Left lung (tissue), 4 donors: ENCODE measurements at regions not wholly inside any gene's neighbourhood (a gene's known extent, or its start where the extent isn't known, plus 50 kb on each side); places are given as distances from the start of the nearest gene placed in this dataset.

Source experiments
- ATAC-seq: fragments of 200-7000 bp; cut with Tn5 transposase; one replicate; pipeline ENCODE4 v1.9.1; 2020; ENCODE audit warnings: moderate library complexity
- DNase-seq, 4 donors: peaks; one replicate each; pipeline ENCODE4 v3.0.0-alpha.2; 2013 to 2020
- H3K27ac ChIP-seq, 2 donors: fragments of 200-600 bp; sonication (generic) in 1 of 2; one replicate each; pipeline versions ENCODE4 v1.5.0 to v1.8.0; 2020 to 2021
- H3K27me3 ChIP-seq, 2 donors: fragments of 200-600 bp; sonication (generic) in 1 of 2; one replicate each; pipeline versions ENCODE4 v1.5.0 to v1.8.0; 2020 to 2021
- H3K36me3 ChIP-seq, 2 donors: fragments of 200-600 bp; sonication (generic) in 1 of 2; one replicate each; pipeline versions ENCODE4 v1.5.0 to v1.8.0; 2020 to 2021
- H3K4me1 ChIP-seq, 2 donors: fragments of 200-600 bp; one replicate each; pipeline ENCODE4 v1.8.0; 2021
- H3K4me3 ChIP-seq, 2 donors: fragments of 200-600 bp; sonication (generic) in 1 of 2; one replicate each; pipeline versions ENCODE4 v1.5.0 to v1.8.0; 2020 to 2021; ENCODE audit warnings: mild to moderate bottlenecking in 1 of 2
- H3K9me3 ChIP-seq, 2 donors: fragments of 200-600 bp; sonication (generic) in 1 of 2; one replicate each; pipeline versions ENCODE4 v1.5.0 to v1.8.0; 2020 to 2021
- CTCF ChIP-seq, 2 donors: fragments of 200-600 bp; sonication (generic) in 1 of 2; IDR thresholded peaks; one replicate each; pipeline versions ENCODE4 v1.5.0 to v1.8.0; 2021; ENCODE audit warnings: antibody characterized with exemption in 2 of 2
- intact Hi-C, 2 donors: fragments of 100-400 bp; cut with DNase I; formaldehyde crosslinking; loops; one replicate each; pipeline versions ENCODE4 v1.11.2 to v1.14.2; 2022
- donor health status: DM: no; HTN: yes; CAD: no.
- donor health status: DM: no; HTN: no; CAD: no.

DNA sequence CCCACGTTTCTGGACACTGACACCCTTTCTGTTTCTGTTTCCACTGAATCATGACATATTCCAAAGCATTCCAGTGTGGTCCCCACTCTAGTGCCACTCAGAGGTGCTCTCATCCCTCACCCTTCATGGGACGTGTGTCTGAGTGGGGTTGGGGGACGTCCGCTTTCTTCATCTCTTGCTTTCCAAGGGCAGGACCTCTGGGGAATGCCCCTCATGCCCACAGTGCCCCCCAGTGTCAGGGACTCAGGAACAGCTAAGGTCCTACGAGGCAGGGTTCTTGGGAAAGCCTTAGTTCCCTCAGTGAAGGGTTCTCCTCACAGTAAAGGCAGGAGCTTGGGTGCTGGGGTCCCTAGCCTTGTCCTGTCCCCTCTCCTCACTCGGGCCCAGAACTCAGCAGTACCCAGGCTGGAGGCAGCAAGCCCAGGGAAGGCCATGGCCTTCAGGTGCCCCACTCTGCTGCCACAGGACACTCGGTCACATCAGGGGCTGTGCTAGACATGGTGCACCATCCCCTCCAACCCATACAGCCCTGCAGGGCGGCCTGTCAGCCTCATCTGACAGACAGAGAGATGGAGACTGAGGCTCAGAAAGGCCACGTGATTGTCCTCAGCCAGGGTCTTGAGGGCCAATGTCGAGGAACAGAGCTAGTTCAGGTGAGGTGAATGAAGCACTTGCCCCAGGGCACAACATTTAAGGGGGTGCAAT, 261.0 kb downstream of the TLE3 start:
- DNase-seq (no peak), ATAC-seq (no peak)
- intact Hi-C loops = no loop called here
- no peaks in the 10 kb centered on the region for H3K9me3 ChIP-seq
- no peaks in the 10 kb centered on the region for H3K27me3 ChIP-seq
- no peaks in the 10 kb centered on the region for H3K4me1 ChIP-seq
- H3K4me3 ChIP-seq = no peak overlapping the region
- no peaks in the 10 kb centered on the region for H3K36me3 ChIP-seq
- H3K27ac ChIP-seq = no peak overlapping the region
- no peak for TF ChIP-seq CTCF (IDR thresholded peaks at IDR 0.05)

DNA sequence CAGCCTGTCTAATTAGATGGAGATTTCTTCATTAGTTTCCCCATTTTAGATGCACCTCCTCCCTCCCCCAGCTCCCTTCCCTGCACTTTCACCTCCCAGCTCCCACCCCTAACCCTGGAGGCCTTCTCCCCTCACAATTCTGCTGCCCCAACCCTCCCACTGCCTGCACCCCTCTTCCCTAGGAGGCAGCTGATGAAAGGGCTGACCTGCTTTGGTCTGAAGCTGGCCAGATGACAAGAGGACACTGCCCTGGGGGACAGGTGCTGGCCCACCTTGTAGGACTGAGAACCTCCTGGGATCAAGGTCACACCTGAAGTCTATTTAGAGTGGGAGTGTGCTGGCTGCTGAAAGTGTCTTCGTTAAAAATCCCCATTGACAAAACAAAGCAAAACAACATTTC, 259.4 kb downstream of the TLE3 start:
- no peaks in the 10 kb centered on the region for H3K36me3 ChIP-seq
- no peak overlapping the region for H3K4me3 ChIP-seq
- intact Hi-C loops = no loop called here
- no peak for TF ChIP-seq CTCF (IDR thresholded peaks at IDR 0.05)
- DNase-seq (no peak), ATAC-seq (no peak)
- no peak overlapping the region for H3K27ac ChIP-seq
- no peaks in the 10 kb centered on the region for H3K9me3 ChIP-seq
- no peaks in the 10 kb centered on the region for H3K4me1 ChIP-seq
- H3K27me3 ChIP-seq = no peaks in the 10 kb centered on the region

DNA sequence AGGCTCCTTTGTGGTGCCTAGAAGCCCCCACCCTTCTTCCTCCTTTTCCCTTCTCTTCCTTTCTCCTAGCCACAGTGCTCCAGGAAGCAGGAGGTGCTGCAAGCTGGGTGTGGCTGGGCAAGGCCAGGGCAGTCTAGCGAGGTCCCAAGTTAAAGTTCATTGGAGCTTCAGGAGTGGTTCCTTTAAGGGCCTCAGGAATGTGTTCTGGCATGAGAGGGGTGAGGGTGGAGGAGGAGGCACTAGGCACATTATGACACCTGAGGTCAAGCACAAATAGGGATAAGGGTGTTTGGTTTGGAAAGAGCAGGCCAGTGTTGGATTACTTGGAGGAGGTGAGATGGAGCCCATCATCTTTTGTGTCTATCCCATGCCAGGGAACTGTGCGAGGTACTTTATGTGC, 258.7 kb downstream of the TLE3 start:
- ATAC-seq (peak; percentile 61), DNase-seq (no peak)
- no peak for TF ChIP-seq CTCF (IDR thresholded peaks at IDR 0.05)
- no peaks in the 10 kb centered on the region for H3K36me3 ChIP-seq
- H3K4me1 ChIP-seq = no peaks in the 10 kb centered on the region
- no peaks in the 10 kb centered on the region for H3K9me3 ChIP-seq
- H3K27me3 ChIP-seq = peaks cover 0 to 2% of the 10 kb centered on the region in 2 donors
- H3K4me3 ChIP-seq = no peak overlapping the region
- no peak overlapping the region for H3K27ac ChIP-seq
- intact Hi-C loops = no loop called here

- Histone ChIP-seq H3K36me3 (no peaks in the 10 kb centered on the region), H3K27me3 (peaks cover 0 to 5% of the 10 kb centered on the region in 2 donors), H3K4me3 (no peak overlapping the region), H3K9me3 (no peaks in the 10 kb centered on the region), H3K27ac (no peak overlapping the region), H3K4me1 (no peaks in the 10 kb centered on the region)
- ATAC-seq (no peak), DNase-seq (no peak)
- no peak for TF ChIP-seq CTCF (IDR thresholded peaks at IDR 0.05)
- intact Hi-C loops = no loop called here
Measured at GRCh38 chr15:69841113-69841828, 256.4 kb downstream of the TLE3 start.

- intact Hi-C loops = no loop called here
- H3K27ac ChIP-seq = no peak overlapping the region
- no peaks in the 10 kb centered on the region for H3K36me3 ChIP-seq
- no peaks in the 10 kb centered on the region for H3K4me1 ChIP-seq
- H3K9me3 ChIP-seq = no peaks in the 10 kb centered on the region
- no peak overlapping the region for H3K4me3 ChIP-seq
- DNase-seq = no peak
- H3K27me3 ChIP-seq = peaks cover 0 to 5% of the 10 kb centered on the region in 2 donors
- no peak for ATAC-seq
- TF ChIP-seq CTCF (IDR thresholded peaks at IDR 0.05) = no peak
Measured at GRCh38 chr15:69842851-69843250, 254.9 kb downstream of the TLE3 start.
